ENCODE measurements at regions not wholly inside any gene's neighbourhood (a gene's known extent, or its start where the extent isn't known, plus 50 kb on each side); places are given as distances from the start of the nearest gene placed in this dataset.

GRCh38 chr5:110150199-110150598, 460.5 kb downstream of the MAN2A1 start:
- Histone ChIP-seq H3K27me3 (ENCODE audit: insufficient read depth, low read length) (no peaks in the 10 kb centered on the region), H3K36me3 (ENCODE audit: insufficient read depth, low read length) (no peaks in the 10 kb centered on the region), H3K9me3 (ENCODE audit: control insufficient read depth in 1 of 2, low read length in 2 of 2) (no peaks in the 10 kb centered on the region), H3K4me3 (ENCODE audit: low read length in 2 of 2) (no peak overlapping the region), H3K27ac (ENCODE audit: low read depth, low read length) (no peak overlapping the region), H3K4me1 (ENCODE audit: insufficient read depth, low read length) (no peaks in the 10 kb centered on the region)
- Mint-ChIP-seq H3K4me1 (no peaks in the 10 kb centered on the region), H3K9me3 (peaks cover 0 to 3% (median 0%) of the 10 kb centered on the region in 8 donors), H3K27me3 (peaks cover 0 to 2% of the 10 kb centered on the region in 2 donors), H3K36me3 (no peaks in the 10 kb centered on the region), H3K4me3 (no peak overlapping the region), H3K27ac (no peak overlapping the region)
- intact Hi-C loops (cut with micrococcal nuclease) = no loop called here
- ChIA-PET CTCF (ENCODE audit: partially characterized antibody) (no interaction called here), POLR2A (ENCODE audit: partially characterized antibody) (no interaction called here)
- DNase-seq = no peak

GRCh38 chr5:110159202-110159601, 469.5 kb downstream of the MAN2A1 start:
- CTCF ChIA-PET (ENCODE audit: partially characterized antibody) = no interaction called here
- Histone ChIP-seq H3K27ac (ENCODE audit: low read depth, low read length) (no peak overlapping the region), H3K4me1 (ENCODE audit: insufficient read depth, low read length) (no peaks in the 10 kb centered on the region), H3K36me3 (ENCODE audit: insufficient read depth, low read length) (no peaks in the 10 kb centered on the region), H3K27me3 (ENCODE audit: insufficient read depth, low read length) (no peaks in the 10 kb centered on the region), H3K4me3 (ENCODE audit: low read length in 2 of 2) (no peak overlapping the region), H3K9me3 (ENCODE audit: control insufficient read depth in 1 of 2, low read length in 2 of 2) (no peaks in the 10 kb centered on the region)
- H3K27me3 Mint-ChIP-seq = no peaks in the 10 kb centered on the region
- no peaks in the 10 kb centered on the region for H3K36me3 Mint-ChIP-seq
- no peaks in the 10 kb centered on the region for H3K4me1 Mint-ChIP-seq
- no peak overlapping the region for H3K27ac Mint-ChIP-seq
- no peak overlapping the region for H3K4me3 Mint-ChIP-seq
- DNase-seq = no peak
- intact Hi-C loops (cut with micrococcal nuclease) = no loop called here
- H3K9me3 Mint-ChIP-seq = no peaks in the 10 kb centered on the region
- POLR2A ChIA-PET (ENCODE audit: partially characterized antibody) = no interaction called here

- H3K36me3 ChIP-seq (ENCODE audit: insufficient read depth, low read length) = no peaks in the 10 kb centered on the region
- intact Hi-C loops (cut with micrococcal nuclease) = no loop called here
- Mint-ChIP-seq H3K27ac (no peak overlapping the region), H3K27me3 (no peaks in the 10 kb centered on the region), H3K9me3 (no peaks in the 10 kb centered on the region), H3K4me1 (no peaks in the 10 kb centered on the region), H3K36me3 (no peaks in the 10 kb centered on the region), H3K4me3 (no peak overlapping the region)
- no peaks in the 10 kb centered on the region for H3K9me3 ChIP-seq (ENCODE audit: control insufficient read depth in 1 of 2, low read length in 2 of 2)
- ChIA-PET CTCF (ENCODE audit: partially characterized antibody) (interaction anchor here (0.9 kb wide), 1 partner anchor 9 kb away, joined by 3 read pairs; no protein-coding TSS in a partner anchor), POLR2A (ENCODE audit: partially characterized antibody) (no interaction called here)
- no peak overlapping the region for H3K4me3 ChIP-seq (ENCODE audit: low read length in 2 of 2)
- H3K27ac ChIP-seq (ENCODE audit: low read depth, low read length) = no peak overlapping the region
- H3K4me1 ChIP-seq (ENCODE audit: insufficient read depth, low read length) = no peaks in the 10 kb centered on the region
- no peak for DNase-seq
- no peaks in the 10 kb centered on the region for H3K27me3 ChIP-seq (ENCODE audit: insufficient read depth, low read length)
These were observed 471.4 kb downstream of the MAN2A1 start for GRCh38 chr5:110161162-110161561.

- Mint-ChIP-seq H3K27me3 (no peaks in the 10 kb centered on the region), H3K4me3 (no peak overlapping the region), H3K36me3 (no peaks in the 10 kb centered on the region), H3K4me1 (no peaks in the 10 kb centered on the region), H3K27ac (no peak overlapping the region), H3K9me3 (peaks cover 0 to 9% (median 1%) of the 10 kb centered on the region in 8 donors)
- H3K4me3 ChIP-seq (ENCODE audit: low read length in 2 of 2) = no peak overlapping the region
- DNase-seq = no peak
- no peaks in the 10 kb centered on the region for H3K4me1 ChIP-seq (ENCODE audit: insufficient read depth, low read length)
- ChIA-PET POLR2A (ENCODE audit: partially characterized antibody) (no interaction called here), CTCF (ENCODE audit: partially characterized antibody) (no interaction called here)
- no peaks in the 10 kb centered on the region for H3K36me3 ChIP-seq (ENCODE audit: insufficient read depth, low read length)
- intact Hi-C loops (cut with micrococcal nuclease) = no loop called here
- no peaks in the 10 kb centered on the region for H3K9me3 ChIP-seq (ENCODE audit: control insufficient read depth in 1 of 2, low read length in 2 of 2)
- no peaks in the 10 kb centered on the region for H3K27me3 ChIP-seq (ENCODE audit: insufficient read depth, low read length)
- no peak overlapping the region for H3K27ac ChIP-seq (ENCODE audit: low read depth, low read length)
These were observed 475.6 kb downstream of the MAN2A1 start for GRCh38 chr5:110165366-110165765.

GRCh38 chr5:110167384-110167783, 477.7 kb downstream of the MAN2A1 start:
- peaks cover 0 to 22% (median 13%) of the 10 kb centered on the region in 8 donors for H3K9me3 Mint-ChIP-seq
- Histone ChIP-seq H3K27me3 (ENCODE audit: insufficient read depth, low read length) (no peaks in the 10 kb centered on the region), H3K27ac (ENCODE audit: low read depth, low read length) (no peak overlapping the region), H3K4me1 (ENCODE audit: insufficient read depth, low read length) (no peaks in the 10 kb centered on the region), H3K4me3 (ENCODE audit: low read length in 2 of 2) (no peak overlapping the region), H3K9me3 (ENCODE audit: control insufficient read depth in 1 of 2, low read length in 2 of 2) (peaks cover 0 to 4% of the 10 kb centered on the region in 2 donors), H3K36me3 (ENCODE audit: insufficient read depth, low read length) (no peaks in the 10 kb centered on the region)
- H3K36me3 Mint-ChIP-seq = no peaks in the 10 kb centered on the region
- no peak for DNase-seq
- H3K4me1 Mint-ChIP-seq = no peaks in the 10 kb centered on the region
- CTCF ChIA-PET (ENCODE audit: partially characterized antibody) = no interaction called here
- intact Hi-C loops (cut with micrococcal nuclease) = no loop called here
- no peak overlapping the region for H3K4me3 Mint-ChIP-seq
- POLR2A ChIA-PET (ENCODE audit: partially characterized antibody) = no interaction called here
- no peak overlapping the region for H3K27ac Mint-ChIP-seq
- H3K27me3 Mint-ChIP-seq = no peaks in the 10 kb centered on the region

- H3K9me3 ChIP-seq (ENCODE audit: control insufficient read depth in 1 of 2, low read length in 2 of 2) = peaks cover 0 to 4% of the 10 kb centered on the region in 2 donors
- Mint-ChIP-seq H3K27me3 (no peaks in the 10 kb centered on the region), H3K27ac (no peak overlapping the region), H3K4me1 (no peaks in the 10 kb centered on the region), H3K36me3 (no peaks in the 10 kb centered on the region), H3K9me3 (peaks cover 0 to 22% (median 13%) of the 10 kb centered on the region in 8 donors), H3K4me3 (no peak overlapping the region)
- CTCF ChIA-PET (ENCODE audit: partially characterized antibody) = interaction anchor here (1.5 kb wide), 1 partner anchor 12 kb away, joined by 3 read pairs; no protein-coding TSS in a partner anchor
- no peak overlapping the region for H3K27ac ChIP-seq (ENCODE audit: low read depth, low read length)
- DNase-seq = no peak
- H3K27me3 ChIP-seq (ENCODE audit: insufficient read depth, low read length) = no peaks in the 10 kb centered on the region
- H3K4me3 ChIP-seq (ENCODE audit: low read length in 2 of 2) = no peak overlapping the region
- no peaks in the 10 kb centered on the region for H3K4me1 ChIP-seq (ENCODE audit: insufficient read depth, low read length)
- intact Hi-C loops (cut with micrococcal nuclease) = no loop called here
- POLR2A ChIA-PET (ENCODE audit: partially characterized antibody) = no interaction called here
- H3K36me3 ChIP-seq (ENCODE audit: insufficient read depth, low read length) = no peaks in the 10 kb centered on the region
These were observed 479.7 kb downstream of the MAN2A1 start for GRCh38 chr5:110169461-110169860.

GRCh38 chr5:110177729-110178128, 488.0 kb downstream of the MAN2A1 start:
- no peak for DNase-seq
- Histone ChIP-seq H3K27me3 (ENCODE audit: insufficient read depth, low read length) (no peaks in the 10 kb centered on the region), H3K4me3 (ENCODE audit: low read length in 2 of 2) (no peak overlapping the region), H3K27ac (ENCODE audit: low read depth, low read length) (no peak overlapping the region), H3K4me1 (ENCODE audit: insufficient read depth, low read length) (no peaks in the 10 kb centered on the region), H3K9me3 (ENCODE audit: control insufficient read depth in 1 of 2, low read length in 2 of 2) (no peaks in the 10 kb centered on the region), H3K36me3 (ENCODE audit: insufficient read depth, low read length) (no peaks in the 10 kb centered on the region)
- Mint-ChIP-seq H3K27ac (no peak overlapping the region), H3K27me3 (peaks cover 0 to 2% of the 10 kb centered on the region in 2 donors), H3K36me3 (no peaks in the 10 kb centered on the region), H3K4me1 (no peaks in the 10 kb centered on the region), H3K9me3 (peaks cover 0 to 5% (median under 1%) of the 10 kb centered on the region in 8 donors), H3K4me3 (no peak overlapping the region)
- ChIA-PET POLR2A (ENCODE audit: partially characterized antibody) (no interaction called here), CTCF (ENCODE audit: partially characterized antibody) (no interaction called here)
- intact Hi-C loops (cut with micrococcal nuclease) = no loop called here

GRCh38 chr5:110179321-110179720, 489.6 kb downstream of the MAN2A1 start:
- Mint-ChIP-seq H3K27ac (no peak overlapping the region), H3K9me3 (peaks cover 0 to 7% (median 2%) of the 10 kb centered on the region in 8 donors), H3K4me3 (no peak overlapping the region), H3K27me3 (peaks cover 0 to 2% of the 10 kb centered on the region in 2 donors), H3K4me1 (no peaks in the 10 kb centered on the region), H3K36me3 (no peaks in the 10 kb centered on the region)
- Histone ChIP-seq H3K27me3 (ENCODE audit: insufficient read depth, low read length) (no peaks in the 10 kb centered on the region), H3K4me1 (ENCODE audit: insufficient read depth, low read length) (no peaks in the 10 kb centered on the region), H3K36me3 (ENCODE audit: insufficient read depth, low read length) (no peaks in the 10 kb centered on the region), H3K27ac (ENCODE audit: low read depth, low read length) (no peak overlapping the region), H3K9me3 (ENCODE audit: control insufficient read depth in 1 of 2, low read length in 2 of 2) (no peaks in the 10 kb centered on the region), H3K4me3 (ENCODE audit: low read length in 2 of 2) (no peak overlapping the region)
- ChIA-PET POLR2A (ENCODE audit: partially characterized antibody) (no interaction called here), CTCF (ENCODE audit: partially characterized antibody) (no interaction called here)
- intact Hi-C loops (cut with micrococcal nuclease) = no loop called here
- no peak for DNase-seq
